Neural progenitor cell (in vitro differentiated cells): ENCODE measurements at regions not wholly inside any gene's neighbourhood (a gene's known extent, or its start where the extent isn't known, plus 50 kb on each side); places are given as distances from the start of the nearest gene placed in this dataset.
A peak's percentile ranks its signal among the peaks of the same experiment; 100 is the strongest.

Experiments used
- DNase-seq: peaks from one replicate; pipeline ENCODE4 v3.0.0-alpha.2; 2016; ENCODE audit warnings: low spot score
- H2AFZ ChIP-seq: fragments of 200-600 bp; sonication (generic); replicated peaks from 2 replicates; pipeline ENCODE4 v1.6.1; 2016; ENCODE audit warnings: antibody characterized with exemption
- H3F3A ChIP-seq: fragments of 200-600 bp; sonication (generic); 2 replicates; pipeline ENCODE4 v1.6.1; 2016; ENCODE audit warnings: antibody characterized with exemption, low read depth
- H3K27ac ChIP-seq: fragments of 200-600 bp; sonication (generic); 2 replicates; pipeline ENCODE4 v1.5.1; 2016; ENCODE audit warnings: mild to moderate bottlenecking
- H3K27me3 ChIP-seq: fragments of 200-600 bp; sonication (generic); 2 replicates; pipeline ENCODE4 v1.6.1; 2016; ENCODE audit warnings: mild to moderate bottlenecking, moderate library complexity
- H3K36me3 ChIP-seq: fragments of 200-600 bp; sonication (generic); 2 replicates; pipeline ENCODE4 v1.5.1; 2016
- H3K4me1 ChIP-seq: fragments of 200-600 bp; sonication (generic); 2 replicates; pipeline ENCODE4 v1.6.1; 2016; ENCODE audit warnings: mixed run types
- H3K4me2 ChIP-seq: fragments of 200-600 bp; sonication (generic); 2 replicates; pipeline ENCODE4 v1.6.1; 2016
- H3K4me3 ChIP-seq: fragments of 200-600 bp; sonication (generic); 2 replicates; pipeline ENCODE4 v1.5.1; 2016
- H3K79me2 ChIP-seq: fragments of 200-600 bp; sonication (generic); 2 replicates; pipeline ENCODE4 v1.6.1; 2016; ENCODE audit warnings: low read depth
- H3K9ac ChIP-seq: fragments of 200-600 bp; sonication (generic); 2 replicates; pipeline ENCODE4 v1.6.1; 2016
- H3K9me3 ChIP-seq: fragments of 200-600 bp; sonication (generic); 2 replicates; pipeline ENCODE4 v1.5.1; 2016; ENCODE audit warnings: low read depth
- H4K20me1 ChIP-seq: fragments of 200-600 bp; sonication (generic); 2 replicates; pipeline ENCODE4 v1.6.1; 2016; ENCODE audit warnings: low read depth
- H3K27ac Mint-ChIP-seq: 3 replicates; pipeline ENCODE4 v1.8.0; 2021; ENCODE audit warnings: mixed read lengths
- H3K27me3 Mint-ChIP-seq: 2 replicates; pipeline ENCODE4 v1.8.0; 2022; ENCODE audit warnings: low read depth, mild to moderate bottlenecking, inconsistent platforms, moderate library complexity, mixed read lengths; ENCODE audit not compliant: insufficient read depth
- H3K36me3 Mint-ChIP-seq: 3 replicates; pipeline ENCODE4 v1.8.0; 2021; ENCODE audit warnings: mixed read lengths
- H3K4me1 Mint-ChIP-seq: 3 replicates; pipeline ENCODE4 v1.8.0; 2021; ENCODE audit warnings: mixed read lengths
- H3K4me3 Mint-ChIP-seq: 3 replicates; pipeline ENCODE4 v1.8.0; 2021; ENCODE audit warnings: mild to moderate bottlenecking, moderate library complexity, mixed read lengths
- H3K9me3 Mint-ChIP-seq: 3 replicates; pipeline ENCODE4 v1.8.0; 2020; ENCODE audit warnings: mixed read lengths
- CTCF ChIP-seq: fragments of 200-600 bp; sonication (generic); IDR thresholded peaks from 2 replicates; pipeline ENCODE4 v1.5.1; 2017; ENCODE audit warnings: antibody characterized with exemption, mild to moderate bottlenecking
- EZH2 ChIP-seq: fragments of 200-600 bp; sonication (generic); IDR thresholded peaks from 2 replicates; pipeline ENCODE4 v1.6.1; 2017; ENCODE audit warnings: antibody characterized with exemption, mild to moderate bottlenecking, moderate library complexity
- EZH2phosphoT487 ChIP-seq: fragments of 200-600 bp; sonication (generic); IDR thresholded peaks from 2 replicates; pipeline ENCODE4 v1.6.1; 2017; ENCODE audit warnings: antibody characterized with exemption

DNA sequence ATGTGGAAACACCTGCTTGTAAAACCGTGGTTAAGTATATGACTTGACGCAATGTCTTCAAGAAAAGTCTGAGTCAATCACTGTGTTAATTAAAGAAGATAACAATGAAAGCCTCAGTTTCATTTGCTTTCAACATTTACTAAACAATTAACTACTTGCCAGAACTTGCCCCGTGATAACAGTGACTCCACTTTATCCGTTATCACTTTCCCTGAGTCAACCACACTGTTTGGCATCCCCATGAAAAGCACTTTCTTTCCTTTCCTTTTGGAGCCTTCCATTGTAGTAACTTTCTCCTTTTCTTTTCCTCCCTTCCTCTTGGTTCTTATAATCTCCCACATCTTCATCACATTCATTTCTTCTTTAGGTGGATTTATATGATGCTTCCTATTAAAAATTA lies 435.1 kb upstream of the GOT2 start:
- no peaks in the 10 kb centered on the region for H3K79me2 ChIP-seq
- Mint-ChIP-seq H3K27ac (no peak overlapping the region), H3K27me3 (no peaks in the 10 kb centered on the region), H3K9me3 (no peaks in the 10 kb centered on the region), H3K4me1 (peaks cover 17% of the 10 kb centered on the region), H3K4me3 (no peak overlapping the region), H3K36me3 (no peaks in the 10 kb centered on the region)
- H3K4me2 ChIP-seq, result peak overlapping the region; percentile 0
- H2AFZ ChIP-seq, result no peak overlapping the region
- H4K20me1 ChIP-seq, result no peaks in the 10 kb centered on the region
- no peaks in the 10 kb centered on the region for H3F3A ChIP-seq
- TF ChIP-seq EZH2 (no peak), CTCF (no peak), EZH2phosphoT487 (no peak)
- no peak overlapping the region for H3K4me3 ChIP-seq
- no peaks in the 10 kb centered on the region for H3K27me3 ChIP-seq
- H3K36me3 ChIP-seq, result no peaks in the 10 kb centered on the region
- no peak for DNase-seq
- no peaks in the 10 kb centered on the region for H3K9me3 ChIP-seq
- no peak overlapping the region for H3K9ac ChIP-seq
- peaks cover 27% of the 10 kb centered on the region for H3K4me1 ChIP-seq
- no peak overlapping the region for H3K27ac ChIP-seq

GRCh38 chr16:59168461-59169114 lies 434.5 kb upstream of the GOT2 start:
- DNase-seq, result no peak
- no peaks in the 10 kb centered on the region for H3K27me3 Mint-ChIP-seq
- Histone ChIP-seq H3F3A (no peaks in the 10 kb centered on the region), H2AFZ (no peak overlapping the region), H3K27ac (no peak overlapping the region), H3K9me3 (no peaks in the 10 kb centered on the region), H3K9ac (no peak overlapping the region), H3K79me2 (no peaks in the 10 kb centered on the region), H3K27me3 (no peaks in the 10 kb centered on the region), H3K4me3 (no peak overlapping the region), H3K4me1 (peaks cover 27% of the 10 kb centered on the region), H4K20me1 (no peaks in the 10 kb centered on the region), H3K4me2 (no peak overlapping the region), H3K36me3 (no peaks in the 10 kb centered on the region)
- no peak overlapping the region for H3K27ac Mint-ChIP-seq
- H3K4me1 Mint-ChIP-seq, result peaks cover 17% of the 10 kb centered on the region
- no peak overlapping the region for H3K4me3 Mint-ChIP-seq
- H3K9me3 Mint-ChIP-seq, result no peaks in the 10 kb centered on the region
- H3K36me3 Mint-ChIP-seq, result no peaks in the 10 kb centered on the region
- no peak for TF ChIP-seq EZH2
- no peak for TF ChIP-seq CTCF
- no peak for TF ChIP-seq EZH2phosphoT487

- H3K4me3 ChIP-seq, result no peak overlapping the region
- no peak overlapping the region for H3K27ac ChIP-seq
- H3K9ac ChIP-seq, result no peak overlapping the region
- H3K4me3 Mint-ChIP-seq, result no peak overlapping the region
- no peak for TF ChIP-seq EZH2
- TF ChIP-seq CTCF, result no peak
- no peaks in the 10 kb centered on the region for H3K36me3 ChIP-seq
- H3K27me3 Mint-ChIP-seq, result no peaks in the 10 kb centered on the region
- no peaks in the 10 kb centered on the region for H4K20me1 ChIP-seq
- peaks cover 14% of the 10 kb centered on the region for H3K4me1 Mint-ChIP-seq
- DNase-seq, result peak; percentile 41
- no peaks in the 10 kb centered on the region for H3K27me3 ChIP-seq
- H3K79me2 ChIP-seq, result no peaks in the 10 kb centered on the region
- no peaks in the 10 kb centered on the region for H3K36me3 Mint-ChIP-seq
- H3K9me3 Mint-ChIP-seq, result no peaks in the 10 kb centered on the region
- H3K4me2 ChIP-seq, result no peak overlapping the region
- H3K9me3 ChIP-seq, result no peaks in the 10 kb centered on the region
- no peak overlapping the region for H2AFZ ChIP-seq
- H3F3A ChIP-seq, result no peaks in the 10 kb centered on the region
- no peak overlapping the region for H3K27ac Mint-ChIP-seq
- peaks cover 11% of the 10 kb centered on the region for H3K4me1 ChIP-seq
Observed at GRCh38 chr16:59164461-59164860, 430.3 kb upstream of the GOT2 start.
